ENCODE measurements at regions not wholly inside any gene's neighbourhood (a gene's known extent, or its start where the extent isn't known, plus 50 kb on each side); places are given as distances from the start of the nearest gene placed in this dataset.

DNA sequence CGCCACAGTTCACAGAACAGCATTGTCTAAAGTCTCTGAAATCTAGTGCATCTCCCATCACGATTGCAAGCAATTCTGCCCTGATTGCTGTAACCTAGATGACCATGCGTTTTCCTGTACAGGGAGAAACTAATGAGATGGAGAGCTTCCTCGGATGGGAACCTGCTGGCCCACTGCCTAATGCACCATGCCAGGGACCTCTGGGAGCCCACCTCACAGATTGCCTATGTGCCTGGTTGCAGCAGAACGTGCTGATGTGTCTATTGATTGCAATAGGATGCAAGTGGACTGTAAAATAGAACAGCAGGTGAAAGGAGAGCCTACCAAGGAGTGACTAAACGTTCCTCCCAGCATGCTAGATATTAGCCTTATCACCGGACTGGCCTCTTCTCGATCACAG lies 141.0 kb upstream of the RAB12 start:
- Histone ChIP-seq H3K36me3 (no peaks in the 10 kb centered on the region), H3K27me3 (ENCODE audit: low read depth) (no peaks in the 10 kb centered on the region), H3K4me1 (peaks cover 17% of the 10 kb centered on the region), H3K27ac (no peak overlapping the region), H3K4me3 (no peak overlapping the region), H3K9me3 (no peaks in the 10 kb centered on the region)
- TF ChIP-seq, protein P1, sequence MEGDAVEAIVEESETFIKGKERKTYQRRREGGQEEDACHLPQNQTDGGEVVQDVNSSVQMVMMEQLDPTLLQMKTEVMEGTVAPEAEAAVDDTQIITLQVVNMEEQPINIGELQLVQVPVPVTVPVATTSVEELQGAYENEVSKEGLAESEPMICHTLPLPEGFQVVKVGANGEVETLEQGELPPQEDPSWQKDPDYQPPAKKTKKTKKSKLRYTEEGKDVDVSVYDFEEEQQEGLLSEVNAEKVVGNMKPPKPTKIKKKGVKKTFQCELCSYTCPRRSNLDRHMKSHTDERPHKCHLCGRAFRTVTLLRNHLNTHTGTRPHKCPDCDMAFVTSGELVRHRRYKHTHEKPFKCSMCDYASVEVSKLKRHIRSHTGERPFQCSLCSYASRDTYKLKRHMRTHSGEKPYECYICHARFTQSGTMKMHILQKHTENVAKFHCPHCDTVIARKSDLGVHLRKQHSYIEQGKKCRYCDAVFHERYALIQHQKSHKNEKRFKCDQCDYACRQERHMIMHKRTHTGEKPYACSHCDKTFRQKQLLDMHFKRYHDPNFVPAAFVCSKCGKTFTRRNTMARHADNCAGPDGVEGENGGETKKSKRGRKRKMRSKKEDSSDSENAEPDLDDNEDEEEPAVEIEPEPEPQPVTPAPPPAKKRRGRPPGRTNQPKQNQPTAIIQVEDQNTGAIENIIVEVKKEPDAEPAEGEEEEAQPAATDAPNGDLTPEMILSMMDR (IDR thresholded peaks at IDR 0.05), result no peak
- ATAC-seq (no peak), DNase-seq (no peak)
- intact Hi-C loops (cut with DNase I), result no loop called here

DNA sequence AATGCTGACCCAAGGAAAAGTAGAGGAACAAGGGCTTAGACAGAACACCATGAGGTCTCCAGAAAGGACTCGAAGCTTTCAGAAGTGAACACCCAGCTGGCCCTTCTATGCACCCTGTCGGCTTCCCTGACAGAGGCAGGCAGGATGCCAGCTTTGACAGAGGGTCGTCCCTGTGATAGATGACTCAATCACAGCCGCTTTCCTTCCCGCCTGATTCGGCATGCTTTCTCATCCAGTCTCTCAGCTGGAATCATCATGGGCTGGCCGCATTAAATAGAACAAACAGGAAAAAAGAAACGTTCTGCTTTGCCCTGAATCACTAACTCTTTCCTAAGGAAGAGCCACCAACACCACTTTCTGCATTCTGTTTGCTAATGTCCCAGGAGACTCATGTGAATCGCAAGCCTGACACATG lies 140.3 kb upstream of the RAB12 start:
- TF ChIP-seq, protein P1 (IDR thresholded peaks at IDR 0.05), result no peak
- H3K4me1 ChIP-seq, result peaks cover 17% of the 10 kb centered on the region
- intact Hi-C loops (cut with DNase I), result no loop called here
- no peaks in the 10 kb centered on the region for H3K36me3 ChIP-seq
- ATAC-seq (no peak), DNase-seq (no peak)
- no peak overlapping the region for H3K4me3 ChIP-seq
- no peaks in the 10 kb centered on the region for H3K27me3 ChIP-seq (ENCODE audit: low read depth)
- no peaks in the 10 kb centered on the region for H3K9me3 ChIP-seq
- no peak overlapping the region for H3K27ac ChIP-seq

DNA sequence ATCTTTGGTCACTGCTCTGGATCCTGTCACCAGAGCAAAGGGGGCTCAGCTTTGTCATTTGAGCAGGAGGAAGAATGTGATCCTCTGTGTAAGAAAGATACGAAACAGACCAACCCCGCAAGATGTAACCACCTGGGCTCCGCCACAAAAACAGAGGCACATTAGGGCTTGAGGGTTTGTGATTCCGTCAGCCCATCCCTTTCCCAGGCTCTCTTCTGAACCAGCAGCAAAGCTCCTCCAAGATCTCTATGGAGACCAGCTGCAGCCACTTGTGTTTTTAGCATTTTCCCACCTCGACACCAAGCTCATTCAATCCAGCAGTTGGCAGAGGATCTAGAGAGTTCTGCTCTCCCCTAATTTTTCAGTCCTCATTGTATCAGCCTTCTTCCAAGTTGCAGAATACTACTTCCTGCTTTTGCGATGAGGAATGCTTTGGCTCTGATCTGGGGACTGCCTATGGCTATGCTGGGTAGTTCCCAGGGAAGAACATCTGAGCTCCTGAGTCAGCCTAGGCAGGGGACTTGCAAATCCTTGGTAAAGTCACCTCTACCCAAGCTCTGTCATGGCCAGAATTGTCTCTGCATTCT lies 139.6 kb upstream of the RAB12 start:
- TF ChIP-seq, protein P1 (IDR thresholded peaks at IDR 0.05), result no peak
- DNase-seq (no peak), ATAC-seq (peak in 1 of 2 donors; percentile 30)
- Histone ChIP-seq H3K27me3 (ENCODE audit: low read depth) (no peaks in the 10 kb centered on the region), H3K36me3 (no peaks in the 10 kb centered on the region), H3K9me3 (no peaks in the 10 kb centered on the region), H3K4me3 (no peak overlapping the region), H3K4me1 (peaks cover 17% of the 10 kb centered on the region), H3K27ac (no peak overlapping the region)
- intact Hi-C loops (cut with DNase I), result no loop called here

DNA sequence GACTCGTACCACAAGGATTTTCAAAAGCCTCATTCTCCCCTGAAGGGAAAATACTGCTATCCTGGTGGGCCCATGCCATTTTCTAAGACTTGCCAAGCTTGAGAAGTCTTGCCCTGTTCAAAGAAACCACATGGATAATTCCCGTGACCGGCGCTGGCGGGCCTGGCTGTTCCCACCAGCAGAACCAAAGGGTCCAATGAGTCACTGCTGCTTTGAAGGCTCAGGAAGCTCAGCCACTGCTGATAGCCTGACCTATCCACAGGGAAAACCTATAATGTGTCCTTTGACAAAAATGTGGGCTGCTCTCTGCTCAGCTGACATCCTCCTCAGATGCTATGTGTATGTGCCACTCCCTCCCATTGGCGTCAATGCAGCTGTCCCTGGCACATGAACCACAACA lies 137.9 kb upstream of the RAB12 start:
- no peaks in the 10 kb centered on the region for H3K36me3 ChIP-seq
- intact Hi-C loops (cut with DNase I), result no loop called here

DNA sequence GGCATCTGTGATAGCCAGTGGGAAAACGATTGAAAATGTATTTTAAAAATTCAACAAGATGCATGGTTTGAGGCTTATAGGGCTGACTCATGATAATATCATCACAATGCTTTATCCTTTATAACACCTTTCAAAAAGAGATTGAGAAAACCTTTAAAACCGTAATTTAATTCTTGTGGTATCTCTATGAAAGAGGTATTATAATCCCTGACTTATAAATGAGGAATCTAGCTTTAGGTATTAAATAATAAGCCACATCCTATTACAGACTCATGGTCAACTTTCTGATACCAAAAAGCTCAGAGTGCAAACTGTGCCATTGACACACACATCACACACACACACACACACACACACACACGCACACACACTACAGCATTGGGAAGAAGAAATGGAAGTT lies 134.6 kb upstream of the RAB12 start:
- Histone ChIP-seq H3K4me3 (no peak overlapping the region), H3K9me3 (no peaks in the 10 kb centered on the region), H3K36me3 (no peaks in the 10 kb centered on the region), H3K27ac (no peak overlapping the region), H3K4me1 (peaks cover 1% of the 10 kb centered on the region), H3K27me3 (ENCODE audit: low read depth) (no peaks in the 10 kb centered on the region)
- TF ChIP-seq, protein P1 (IDR thresholded peaks at IDR 0.05), result no peak
- ATAC-seq, result no peak
- no peak for DNase-seq
- intact Hi-C loops (cut with DNase I), result no loop called here

More for the DNA sequence above, 137.9 kb upstream of the RAB12 start:
- Histone ChIP-seq H3K27me3 (ENCODE audit: low read depth) (no peaks in the 10 kb centered on the region), H3K4me1 (peaks cover 17% of the 10 kb centered on the region), H3K9me3 (no peaks in the 10 kb centered on the region), H3K27ac (no peak overlapping the region), H3K4me3 (no peak overlapping the region)
- DNase-seq, result no peak
- ATAC-seq, result no peak
- TF ChIP-seq, protein P1 (IDR thresholded peaks at IDR 0.05), result no peak

All from lower lobe of right lung (tissue), 2 donors.